ENCODE measurements at regions not wholly inside any gene's neighbourhood (a gene's known extent, or its start where the extent isn't known, plus 50 kb on each side); places are given as distances from the start of the nearest gene placed in this dataset.

DNA sequence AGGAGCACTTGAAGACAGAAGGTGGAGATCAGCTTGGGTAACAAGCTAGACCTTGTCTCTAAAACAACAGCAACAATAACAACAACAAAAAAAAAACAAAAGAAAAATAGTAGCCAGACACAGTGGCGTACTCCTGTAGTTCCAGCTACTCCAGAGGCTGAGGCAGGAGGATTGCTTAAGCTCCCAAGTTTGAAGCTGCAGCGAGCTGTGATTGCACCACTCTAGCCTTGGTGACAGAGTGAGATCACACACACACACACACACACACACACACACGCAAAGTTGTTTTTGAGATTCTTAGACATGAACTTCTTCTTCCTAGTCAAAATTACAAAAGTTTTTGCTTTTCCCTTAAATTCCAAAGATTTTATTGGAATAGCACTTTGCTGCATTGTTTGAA, 93.0 kb upstream of the IGSF10 start (continued):
- no peak for TF ChIP-seq FOSL1 (IDR thresholded peaks at IDR 0.05; ENCODE audit: insufficient read depth, low read depth, low read length)
- no peak for TF ChIP-seq SIX5 (IDR thresholded peaks at IDR 0.05; ENCODE audit: low read depth, low read length)
- TF ChIP-seq SP1 (IDR thresholded peaks at IDR 0.05; ENCODE audit: low read depth, low read length) = no peak
- TF ChIP-seq CTBP2 (IDR thresholded peaks at IDR 0.05; ENCODE audit: borderline replicate concordance, insufficient read depth, insufficient read length, low read length) = no peak
